HEK293 (cell line): ENCODE measurements at regions not wholly inside any gene's neighbourhood (a gene's known extent, or its start where the extent isn't known, plus 50 kb on each side); places are given as distances from the start of the nearest gene placed in this dataset.

Experiments
- CTCF ChIA-PET: fragments of 350-600 bp; formaldehyde crosslinking; extraction: SDS; loops from one replicate; lab custom pipeline; 2021; ENCODE audit warnings: antibody characterized with exemption; lab: Yijun Ruan, JAX
- POLR2A ChIA-PET: fragments of 300-600 bp; formaldehyde crosslinking; extraction: SDS; loops from one replicate; lab custom pipeline; 2020; ENCODE audit warnings: antibody characterized with exemption, inconsistent platforms; lab: Yijun Ruan, JAX
- H3K27ac ChIP-seq: fragments of 200-500 bp; sonication (Bioruptor generic); 2 replicates; pipeline ENCODE4 v1.5.1; 2014; ENCODE audit warnings: low read depth, low read length, control low read depth, inconsistent platforms; ENCODE audit errors: extremely low read depth
- H3K36me3 ChIP-seq, 2 experiments: fragments of 200-500 bp in 1 of 2; sonication (Bioruptor generic) in 1 of 2; 1 replicate in 1 of 2; 2 replicates in 1 of 2; pipeline ENCODE4 v1.5.1; 2014 to 2017; ENCODE audit warnings: inconsistent platforms in 2 of 2, low read length in 2 of 2; ENCODE audit not compliant: control insufficient read depth in 2 of 2, insufficient read depth in 1 of 2
- H3K4me1 ChIP-seq: fragments of 200-500 bp; sonication (Bioruptor generic); 2 replicates; pipeline ENCODE4 v1.5.1; 2014; ENCODE audit warnings: mild to moderate bottlenecking, low read length, inconsistent platforms; ENCODE audit not compliant: control insufficient read depth, insufficient read depth
- H3K4me3 ChIP-seq: 2 replicates; pipeline ENCODE4 v1.5.1; 2011; ENCODE audit warnings: low read depth, mild to moderate bottlenecking, control low read depth, low read length, moderate library complexity
- H3K9me3 ChIP-seq: fragments of 200-500 bp; sonication (Bioruptor generic); 2 replicates; pipeline ENCODE4 v1.5.1; 2014; ENCODE audit warnings: low read depth, low read length, inconsistent platforms; ENCODE audit not compliant: control insufficient read depth, insufficient read depth
- IKZF3 ChIP-seq: fragments of 450-650 bp; IDR thresholded peaks from 2 replicates; pipeline ENCODE4 v1.5.0; 2018; ENCODE audit warnings: missing biosample characterization, mild to moderate bottlenecking, missing genetic modification characterization, moderate library complexity
- KLF1 ChIP-seq: fragments of 450-650 bp; formaldehyde crosslinking; IDR thresholded peaks from 2 replicates; pipeline ENCODE4 v1.5.1; 2016; ENCODE audit warnings: missing biosample characterization, missing genetic modification characterization
- KLF17 ChIP-seq: fragments of 450-650 bp; formaldehyde crosslinking; IDR thresholded peaks from 2 replicates; pipeline ENCODE4 v1.5.1; 2016; ENCODE audit warnings: missing biosample characterization, missing genetic modification characterization
- PRDM6 ChIP-seq: fragments of 450-650 bp; formaldehyde crosslinking; IDR thresholded peaks from 2 replicates; pipeline ENCODE4 v1.5.1; 2017; ENCODE audit warnings: missing biosample characterization, missing genetic modification characterization
- SETDB1 ChIP-seq: IDR thresholded peaks from one replicate; pipeline ENCODE4 v1.6.1; 2017; ENCODE audit warnings: mild to moderate bottlenecking, low read length, moderate library complexity, mixed read lengths; ENCODE audit not compliant: insufficient read length
- SP2 ChIP-seq: fragments of 450-650 bp; formaldehyde crosslinking; IDR thresholded peaks from 2 replicates; pipeline ENCODE4 v1.5.1; 2016; ENCODE audit warnings: missing biosample characterization, missing genetic modification characterization
- YY1 ChIP-seq: fragments of 450-650 bp; formaldehyde crosslinking; IDR thresholded peaks from 2 replicates; pipeline ENCODE4 v1.5.1; 2018; ENCODE audit warnings: missing biosample characterization, missing genetic modification characterization
- ZBTB11 ChIP-seq: fragments of 450-650 bp; formaldehyde crosslinking; conservative IDR thresholded peaks from 2 replicates; pipeline ENCODE4 v1.5.1; 2016; ENCODE audit warnings: low read depth, missing biosample characterization, missing genetic modification characterization
- ZBTB21 ChIP-seq: fragments of 450-650 bp; formaldehyde crosslinking; IDR thresholded peaks from 2 replicates; pipeline ENCODE4 v1.5.1; 2017; ENCODE audit warnings: missing biosample characterization, missing genetic modification characterization
- ZNF133 ChIP-seq: fragments of 450-650 bp; formaldehyde crosslinking; IDR thresholded peaks from 2 replicates; pipeline ENCODE4 v1.5.1; 2016; ENCODE audit warnings: missing biosample characterization, missing genetic modification characterization
- ZNF157 ChIP-seq: fragments of 450-650 bp; formaldehyde crosslinking; IDR thresholded peaks from 2 replicates; pipeline ENCODE4 v1.5.1; 2016; ENCODE audit warnings: missing biosample characterization, missing genetic modification characterization
- ZNF174 ChIP-seq: fragments of 450-650 bp; formaldehyde crosslinking; IDR thresholded peaks from 2 replicates; pipeline ENCODE4 v1.5.0; 2017; ENCODE audit warnings: missing biosample characterization, mild to moderate bottlenecking, missing genetic modification characterization
- ZNF214 ChIP-seq: fragments of 450-650 bp; formaldehyde crosslinking; IDR thresholded peaks from 2 replicates; pipeline ENCODE4 v1.5.1; 2017; ENCODE audit warnings: missing biosample characterization, mild to moderate bottlenecking, missing genetic modification characterization, borderline replicate concordance
- ZNF280C ChIP-seq: fragments of 450-650 bp; formaldehyde crosslinking; IDR thresholded peaks from 2 replicates; pipeline ENCODE4 v1.5.1; 2016; ENCODE audit warnings: missing biosample characterization, missing genetic modification characterization
- ZNF341 ChIP-seq: fragments of 450-650 bp; formaldehyde crosslinking; IDR thresholded peaks from 2 replicates; pipeline ENCODE4; 2016; ENCODE audit warnings: low read depth, missing biosample characterization, missing genetic modification characterization
- ZSCAN30 ChIP-seq: fragments of 450-650 bp; IDR thresholded peaks from 2 replicates; pipeline ENCODE4 v1.5.1; 2018; ENCODE audit warnings: missing biosample characterization, mild to moderate bottlenecking, missing genetic modification characterization, moderate library complexity
- TF ChIP-seq, protein P1 (sequence below): fragments of 450-650 bp; formaldehyde crosslinking; IDR thresholded peaks from 2 replicates; pipeline ENCODE4 v1.5.1; 2016; ENCODE audit warnings: missing biosample characterization, missing genetic modification characterization

DNA sequence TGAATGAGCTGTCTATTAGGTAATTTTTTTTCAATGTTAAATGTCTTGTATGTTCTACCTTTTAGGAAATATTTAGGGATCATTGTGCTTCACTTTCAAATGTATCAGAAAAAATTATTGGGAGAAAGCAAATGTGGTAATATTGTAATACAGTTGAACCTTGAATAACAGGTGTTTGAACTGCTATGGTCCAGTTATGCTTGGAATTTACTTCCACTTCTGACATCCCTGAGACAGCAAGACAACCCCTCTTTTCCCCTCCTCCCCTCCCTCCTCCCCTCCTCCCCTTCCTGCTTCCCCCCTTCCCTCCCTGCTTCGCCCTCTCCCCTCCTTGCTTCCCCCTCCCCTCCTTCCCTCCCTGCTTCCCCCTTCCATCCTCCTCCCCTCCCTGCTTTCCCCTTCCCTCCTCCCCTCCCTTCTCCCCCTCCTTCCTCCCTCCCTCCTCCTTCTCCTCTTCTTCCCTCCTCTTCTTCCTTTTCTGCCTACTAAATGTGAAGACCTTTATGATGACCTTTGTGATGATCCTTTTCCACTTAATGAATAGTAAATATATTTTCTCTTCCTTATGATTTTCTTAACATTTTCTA is 146.6 kb downstream of the FGF1 start:
- Histone ChIP-seq H3K36me3 (no peaks in the 10 kb centered on the region), H3K9me3 (no peaks in the 10 kb centered on the region; the same call in 1 of the 2 replicates), H3K4me3 (no peak overlapping the region), H3K4me1 (no peaks in the 10 kb centered on the region), H3K27ac (no peak overlapping the region)
- TF ChIP-seq ZBTB21 (tag by site-specific recombination), result no peak
- no peak for TF ChIP-seq YY1 (tag by site-specific recombination)
- no peak for TF ChIP-seq KLF17
- no peak for TF ChIP-seq ZNF341 (tag by site-specific recombination)
- TF ChIP-seq ZBTB11 (tag by site-specific recombination), result no peak
- TF ChIP-seq IKZF3 (tag by site-specific recombination), result no peak
- no peak for TF ChIP-seq ZNF133
- TF ChIP-seq, protein P1, sequence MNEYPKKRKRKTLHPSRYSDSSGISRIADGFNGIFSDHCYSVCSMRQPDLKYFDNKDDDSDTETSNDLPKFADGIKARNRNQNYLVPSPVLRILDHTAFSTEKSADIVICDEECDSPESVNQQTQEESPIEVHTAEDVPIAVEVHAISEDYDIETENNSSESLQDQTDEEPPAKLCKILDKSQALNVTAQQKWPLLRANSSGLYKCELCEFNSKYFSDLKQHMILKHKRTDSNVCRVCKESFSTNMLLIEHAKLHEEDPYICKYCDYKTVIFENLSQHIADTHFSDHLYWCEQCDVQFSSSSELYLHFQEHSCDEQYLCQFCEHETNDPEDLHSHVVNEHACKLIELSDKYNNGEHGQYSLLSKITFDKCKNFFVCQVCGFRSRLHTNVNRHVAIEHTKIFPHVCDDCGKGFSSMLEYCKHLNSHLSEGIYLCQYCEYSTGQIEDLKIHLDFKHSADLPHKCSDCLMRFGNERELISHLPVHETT (tag by site-specific recombination), result no peak
- TF ChIP-seq SP2 (tag by site-specific recombination), result no peak
- TF ChIP-seq ZNF174 (tag by site-specific recombination), result no peak
- no peak for TF ChIP-seq KLF1 (tag by site-specific recombination)
- no peak for TF ChIP-seq ZSCAN30 (tag by site-specific recombination)
- TF ChIP-seq PRDM6 (tag by site-specific recombination), result no peak
- no peak for TF ChIP-seq ZNF214 (tag by site-specific recombination)
- TF ChIP-seq ZNF280C, result no peak
- TF ChIP-seq ZNF157, result no peak
- no peak for TF ChIP-seq SETDB1
- ChIA-PET POLR2A (no interaction called here), CTCF (interaction anchor here (0.6 to 1.2 kb wide), 3 partner anchors 9 to 145 kb away, joined by 3 to 4 read pairs (median 4); no protein-coding TSS in a partner anchor)
